ENCODE measurements at regions not wholly inside any gene's neighbourhood (a gene's known extent, or its start where the extent isn't known, plus 50 kb on each side); places are given as distances from the start of the nearest gene placed in this dataset.

- TF ChIP-seq CTCF (conservative IDR thresholded peaks at IDR 0.05; ENCODE audit: low read depth, low read length) (no peak), EZH2 (IDR thresholded peaks at IDR 0.05; ENCODE audit: low read length, unreplicated experiment) (no peak), EZH2phosphoT487 (IDR thresholded peaks at IDR 0.05; ENCODE audit: borderline replicate concordance, low read length) (no peak)
Observed at GRCh38 chr9:134220311-134220710, 55.9 kb upstream of the RNU6ATAC start.

Measured in PC-3 (cell line).